ENCODE measurements at regions not wholly inside any gene's neighbourhood (a gene's known extent, or its start where the extent isn't known, plus 50 kb on each side); places are given as distances from the start of the nearest gene placed in this dataset.
A peak's percentile ranks its signal among the peaks of the same experiment; 100 is the strongest.
"Not testable (repeated sequence)": the region's sequence is repeated elsewhere in the genome, so short reads cannot be mapped to it uniquely, and the experiment has no call there.

- no peak for DNase-seq
These were observed 750.4 kb upstream of the AGA start for GRCh38 chr4:178192611-178193010.

GRCh38 chr4:178196751-178197374 is 754.6 kb upstream of the AGA start:
- DNase-seq: no peak

GRCh38 chr4:178198691-178199090 is 756.5 kb upstream of the AGA start:
- DNase-seq: peak; percentile 85

- DNase-seq: no peak
These were observed 760.2 kb upstream of the AGA start for GRCh38 chr4:178202422-178202821.

GRCh38 chr4:178205826-178206225 is 763.6 kb upstream of the AGA start:
- DNase-seq: peak; percentile 7

GRCh38 chr4:178215309-178215708 is 773.1 kb upstream of the AGA start:
- no peak for DNase-seq

GRCh38 chr4:178215763-178216162 is 773.5 kb upstream of the AGA start:
- DNase-seq: no peak

- not testable (repeated sequence) for DNase-seq
These were observed 784.2 kb upstream of the AGA start for GRCh38 chr4:178226421-178226820.

GRCh38 chr4:178233906-178234305 is 791.7 kb upstream of the AGA start:
- no peak for DNase-seq

GRCh38 chr4:178240891-178241290 is 798.7 kb upstream of the AGA start:
- DNase-seq: no peak

- no peak for DNase-seq
These were observed 799.4 kb upstream of the AGA start for GRCh38 chr4:178241601-178242118.

- DNase-seq: no peak
These were observed 800.4 kb upstream of the AGA start for GRCh38 chr4:178242655-178243054.

- DNase-seq: no peak
These were observed 802.5 kb upstream of the AGA start for GRCh38 chr4:178244785-178245184.

GRCh38 chr4:178255172-178255571 is 812.9 kb upstream of the AGA start:
- DNase-seq: no peak

GRCh38 chr4:178258603-178259002 is 816.4 kb upstream of the AGA start:
- DNase-seq: no peak

GRCh38 chr4:178259566-178259965 is 817.3 kb upstream of the AGA start:
- DNase-seq: no peak

- DNase-seq: no peak
These were observed 821.8 kb upstream of the AGA start for GRCh38 chr4:178264001-178264400.

GRCh38 chr4:178271386-178271785 is 829.1 kb upstream of the AGA start:
- DNase-seq: no peak

- no peak for DNase-seq
These were observed 830.9 kb upstream of the AGA start for GRCh38 chr4:178273168-178273567.

GRCh38 chr4:178275671-178276360 is 833.6 kb upstream of the AGA start:
- no peak for DNase-seq

- no peak for DNase-seq
These were observed 838.1 kb upstream of the AGA start for GRCh38 chr4:178280362-178280761.

- no peak for DNase-seq
These were observed 846.2 kb upstream of the AGA start for GRCh38 chr4:178288462-178288861.

GRCh38 chr4:178293601-178294000 is 851.4 kb upstream of the AGA start:
- no peak for DNase-seq

GRCh38 chr4:178296669-178297068 is 854.4 kb upstream of the AGA start:
- no peak for DNase-seq
